Islet precursor cell (in vitro differentiated cells): ENCODE measurements at regions not wholly inside any gene's neighbourhood (a gene's known extent, or its start where the extent isn't known, plus 50 kb on each side); places are given as distances from the start of the nearest gene placed in this dataset.
"Not testable (repeated sequence)": the region's sequence is repeated elsewhere in the genome, so short reads cannot be mapped to it uniquely, and the experiment has no call there.

Experiments used
- DNase-seq: peaks from one replicate; pipeline ENCODE4 v3.0.0-alpha.2; 2018

- DNase-seq: no peak
Measured at GRCh38 chr15:93811305-93811704, 420.1 kb upstream of the MCTP2 start.

DNA sequence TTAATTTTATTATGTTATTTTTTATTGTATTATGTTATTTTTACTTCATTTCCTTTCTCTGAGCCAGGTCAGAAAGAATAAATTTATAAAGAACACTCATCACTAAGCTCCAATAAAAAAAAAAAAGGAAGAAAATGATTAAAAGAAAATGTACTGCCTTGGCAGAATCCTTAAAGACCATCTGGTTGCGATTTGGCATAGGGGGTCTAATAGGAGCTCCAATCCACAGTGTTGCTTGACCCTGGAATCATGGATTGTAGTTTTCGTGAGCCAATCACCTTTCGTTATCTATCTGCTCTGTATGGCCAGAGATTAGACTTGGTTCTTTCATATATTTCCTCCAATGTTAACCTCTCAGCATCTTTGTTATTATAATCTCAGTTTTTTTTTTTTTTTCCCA is 421.8 kb upstream of the MCTP2 start:
- no peak for DNase-seq

DNA sequence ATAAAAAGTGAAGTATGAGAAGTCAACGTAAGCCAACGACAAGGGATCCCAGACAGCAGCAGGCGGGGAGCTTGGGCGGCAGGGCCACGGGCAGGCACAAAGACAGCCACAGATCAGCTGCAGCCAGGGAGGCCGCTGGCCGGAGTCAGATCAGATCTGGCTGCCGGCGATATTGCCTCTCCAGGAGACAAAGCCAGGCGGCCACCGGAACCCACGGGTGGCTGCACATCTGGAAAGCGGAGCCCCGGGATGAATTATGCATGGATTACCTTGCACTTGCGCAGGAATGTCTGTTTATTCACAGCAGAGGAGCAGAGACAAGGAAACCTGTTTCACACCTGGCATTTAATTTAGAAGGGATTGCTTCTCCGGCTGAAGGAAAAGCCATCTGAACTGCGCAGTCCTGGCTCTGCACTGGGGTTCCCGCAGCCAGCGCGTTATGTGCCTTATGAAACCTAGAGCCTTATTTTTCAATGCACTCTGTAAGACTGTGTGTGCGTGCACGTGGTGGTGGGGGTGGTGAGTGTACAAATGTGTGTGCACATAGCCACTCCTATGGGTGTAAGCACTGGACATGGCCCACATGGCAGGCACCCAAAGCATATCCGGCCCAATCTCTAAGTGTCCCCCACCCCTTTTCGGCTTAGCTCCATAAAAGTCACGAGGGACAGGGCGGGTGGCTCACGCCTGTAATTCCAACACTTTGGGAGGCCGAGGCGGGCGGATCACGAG is 427.8 kb upstream of the MCTP2 start:
- no peak for DNase-seq

GRCh38 chr15:93801206-93801605 is 430.2 kb upstream of the MCTP2 start:
- DNase-seq: no peak

GRCh38 chr15:93800805-93801204 is 430.6 kb upstream of the MCTP2 start:
- DNase-seq: no peak

- no peak for DNase-seq
Measured at GRCh38 chr15:93789441-93789840, 441.9 kb upstream of the MCTP2 start.

DNA sequence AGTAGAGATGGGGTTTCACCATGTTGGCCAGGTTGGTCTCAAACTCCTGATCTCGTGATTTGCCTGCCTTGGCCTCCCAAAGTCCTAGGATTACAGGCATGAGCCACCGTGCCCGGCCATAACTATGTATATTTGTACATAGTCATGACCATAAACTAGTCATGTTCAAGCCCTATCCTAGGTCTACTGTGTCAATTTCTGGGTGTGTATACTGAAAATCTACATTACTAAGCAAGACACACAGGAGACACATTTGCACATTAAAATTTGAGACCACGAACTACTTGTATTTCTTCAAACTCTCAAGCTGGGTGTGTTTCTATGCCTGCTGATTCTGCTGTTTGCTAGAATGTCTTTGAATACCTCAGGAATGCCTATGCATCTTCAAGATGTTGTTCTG is 451.3 kb upstream of the MCTP2 start:
- no peak for DNase-seq

GRCh38 chr15:93779341-93779740 is 452.0 kb upstream of the MCTP2 start:
- DNase-seq: no peak

DNA sequence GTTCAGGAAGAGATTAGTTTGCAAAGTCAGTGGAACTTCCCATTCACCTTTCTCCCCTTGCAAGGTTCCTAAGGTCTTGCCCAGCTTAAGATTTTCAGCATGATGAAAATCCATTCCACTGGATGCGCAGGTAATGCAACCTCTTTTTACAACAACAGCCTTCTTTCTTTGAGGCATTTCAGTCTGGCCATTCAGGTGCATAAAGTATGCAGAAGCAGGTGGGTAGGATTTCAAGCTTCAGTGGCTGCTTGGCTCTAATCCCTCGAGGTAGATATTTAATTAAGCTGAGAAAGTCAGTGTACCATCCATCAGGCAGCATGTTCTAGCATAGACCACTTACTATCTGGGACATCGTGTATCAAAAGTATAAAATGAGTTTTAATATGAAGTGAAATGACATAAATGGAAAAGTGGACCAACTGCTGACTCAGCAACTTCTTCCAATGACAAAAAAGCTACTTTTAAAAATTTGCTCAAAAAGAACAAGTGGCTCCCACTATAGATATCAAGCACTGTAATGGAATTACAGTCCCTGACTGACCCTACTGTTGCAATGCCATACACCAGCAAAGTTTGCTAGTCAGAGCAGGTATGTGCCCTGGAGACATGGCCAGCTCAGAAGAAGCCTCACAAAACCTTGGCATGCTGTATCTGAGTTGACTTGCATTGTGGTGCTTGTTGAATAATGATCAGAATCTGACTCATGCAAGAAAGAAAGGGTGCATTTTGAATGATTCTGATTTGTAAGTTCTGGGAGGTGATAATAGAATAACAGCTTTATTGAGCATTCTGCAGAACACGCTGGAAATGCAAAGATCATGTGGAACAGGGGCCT is 459.9 kb upstream of the MCTP2 start:
- DNase-seq: no peak

DNA sequence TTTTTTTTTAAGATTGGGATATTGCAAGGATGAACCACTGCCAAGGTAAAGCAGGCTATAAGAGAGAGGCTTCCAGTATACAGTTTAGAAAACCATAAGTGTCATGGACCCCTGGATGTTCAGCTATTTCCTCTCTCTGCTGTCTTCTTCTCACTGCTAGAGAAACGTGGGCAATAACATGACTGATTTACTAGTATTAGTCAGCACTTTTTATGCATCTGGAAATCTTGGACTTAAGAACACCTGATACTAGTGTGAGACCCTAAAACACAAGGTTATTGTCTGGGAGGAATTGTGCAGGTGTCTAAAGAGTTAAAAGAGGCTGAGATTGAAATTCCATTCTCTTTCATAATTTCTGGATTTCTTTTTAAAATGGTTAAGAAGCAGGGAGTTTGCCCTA is 460.6 kb upstream of the MCTP2 start:
- DNase-seq: no peak

- no peak for DNase-seq
Measured at GRCh38 chr15:93762036-93762435, 469.3 kb upstream of the MCTP2 start.

- DNase-seq: no peak
Measured at GRCh38 chr15:93759629-93760028, 471.7 kb upstream of the MCTP2 start.

- DNase-seq: no peak
Measured at GRCh38 chr15:93758824-93759223, 472.5 kb upstream of the MCTP2 start.

- DNase-seq: no peak
Measured at GRCh38 chr15:93748710-93749109, 482.7 kb upstream of the MCTP2 start.

GRCh38 chr15:93734976-93735375 is 496.4 kb upstream of the MCTP2 start:
- not testable (repeated sequence) for DNase-seq

DNA sequence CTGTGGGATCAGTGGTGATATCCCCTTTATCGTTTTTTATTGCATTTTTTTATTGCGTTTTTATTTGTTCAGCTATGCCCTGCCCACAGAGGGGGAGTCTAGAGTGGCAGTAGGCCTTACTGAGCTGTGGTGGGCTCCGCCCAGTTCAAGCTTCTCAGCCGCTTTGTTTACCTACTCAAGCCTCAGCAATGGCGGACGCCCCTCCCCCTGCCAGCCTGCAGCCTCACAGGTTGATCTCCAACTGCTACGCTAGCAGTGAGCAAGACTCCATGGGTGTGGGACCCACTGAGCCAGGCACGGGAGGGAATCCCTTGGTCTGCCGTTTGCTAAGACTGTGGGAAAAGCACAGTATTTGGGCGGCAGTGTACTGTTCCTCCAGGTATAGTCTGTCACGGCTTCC is 500.6 kb upstream of the MCTP2 start:
- DNase-seq: no peak

GRCh38 chr15:93722165-93722564 is 509.2 kb upstream of the MCTP2 start:
- DNase-seq: no peak

DNA sequence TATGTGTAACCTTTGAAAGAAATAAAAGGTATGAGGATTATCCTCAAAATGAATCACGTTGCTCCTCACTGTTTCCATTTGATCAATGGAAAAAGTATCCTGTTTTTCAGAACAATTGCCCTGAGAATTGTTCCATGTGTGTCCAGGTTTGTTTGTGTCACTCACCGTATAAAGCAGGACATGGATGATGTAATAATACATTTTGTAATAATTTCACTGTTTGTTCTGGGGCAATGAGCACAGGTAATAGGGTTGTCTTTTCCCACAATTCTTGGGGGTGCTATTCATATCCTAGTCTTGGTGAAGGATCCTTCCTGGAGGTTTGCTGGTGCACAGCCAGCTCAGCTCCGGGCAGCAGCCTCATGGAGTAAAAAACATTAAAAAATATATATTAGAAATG is 510.8 kb upstream of the MCTP2 start:
- DNase-seq: no peak

GRCh38 chr15:93719921-93720351 is 511.4 kb upstream of the MCTP2 start:
- no peak for DNase-seq

DNA sequence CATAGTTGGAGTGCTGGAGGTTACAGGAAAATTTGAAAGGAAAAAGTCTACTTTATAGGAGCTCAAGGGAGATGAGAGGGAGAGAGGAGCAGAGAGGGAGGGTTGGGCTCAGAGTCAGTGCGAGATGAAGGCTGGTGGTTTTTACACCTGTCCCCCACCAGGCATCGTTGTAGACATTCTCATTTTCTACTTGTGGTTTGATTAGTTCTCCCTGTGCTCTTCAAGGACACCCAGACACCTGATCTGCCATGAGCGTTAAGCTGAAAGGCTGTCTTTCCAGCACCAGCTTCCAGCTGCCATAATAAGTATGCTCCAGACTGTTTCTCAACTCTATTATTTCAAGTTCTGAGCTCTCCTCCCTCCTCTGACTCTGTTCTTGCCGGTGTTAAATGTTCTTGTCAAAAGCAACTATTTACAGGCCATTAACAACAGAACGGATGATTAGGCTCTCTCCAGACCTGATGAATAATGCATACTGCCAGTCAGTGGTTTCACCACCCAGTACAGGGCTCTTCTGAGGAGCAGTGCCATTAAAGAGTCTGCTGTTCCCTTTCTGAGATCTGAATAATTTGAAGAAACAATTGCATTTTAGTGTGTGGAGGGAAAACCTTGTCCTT is 514.6 kb upstream of the MCTP2 start:
- no peak for DNase-seq

DNA sequence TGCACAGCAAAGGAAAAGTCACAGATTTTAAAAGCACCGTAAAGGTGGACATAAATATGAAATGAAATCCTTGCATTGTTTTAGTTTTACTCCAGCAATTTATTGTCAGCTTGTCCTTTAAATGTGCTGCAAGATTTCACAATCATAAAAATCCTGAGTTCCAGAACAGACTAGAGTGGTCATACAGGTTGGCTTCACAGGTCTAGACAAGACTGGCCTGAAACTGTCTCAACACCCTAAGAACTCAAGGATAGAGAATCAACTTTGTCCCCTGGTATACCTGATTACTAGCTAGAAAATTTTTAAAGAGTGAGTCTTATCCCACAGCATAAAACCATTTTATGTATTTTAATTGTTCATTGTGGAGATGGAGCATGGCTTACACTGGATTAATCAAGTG is 521.7 kb upstream of the MCTP2 start:
- no peak for DNase-seq

- no peak for DNase-seq
Measured at GRCh38 chr15:93708724-93709445, 522.5 kb upstream of the MCTP2 start.

GRCh38 chr15:93707751-93708150 is 523.6 kb upstream of the MCTP2 start:
- no peak for DNase-seq
